OCI-LY3 (cell line): ENCODE measurements at regions not wholly inside any gene's neighbourhood (a gene's known extent, or its start where the extent isn't known, plus 50 kb on each side); places are given as distances from the start of the nearest gene placed in this dataset.
A peak's percentile ranks its signal among the peaks of the same experiment; 100 is the strongest.

Experiments
- H2AFZ ChIP-seq: fragments of 200-600, 300-600 bp; shearing (Covaris generic); 2 replicates; pipeline ENCODE4 v1.6.0; 2014; ENCODE audit warnings: antibody characterized with exemption, low read depth, low read length
- H3K27ac ChIP-seq: fragments of 200-600, 300-600 bp; sonication (generic); 2 replicates; pipeline ENCODE4 v1.5.1; 2014; ENCODE audit warnings: mild to moderate bottlenecking, low read length, moderate library complexity, mixed read lengths
- H3K27me3 ChIP-seq: fragments of 200-600, 300-600 bp; sonication (generic); 2 replicates; pipeline ENCODE4 v1.6.1; 2014; ENCODE audit warnings: low read depth, low read length, mixed read lengths
- H3K36me3 ChIP-seq: fragments of 200-600, 300-600 bp; sonication (generic); replicated peaks from 2 replicates; pipeline ENCODE3; 2014; ENCODE audit warnings: low read depth, low read length, mixed read lengths
- H3K4me1 ChIP-seq: fragments of 300-600, 200-600 bp; sonication (generic); 2 replicates; pipeline ENCODE4 v1.6.1; 2014; ENCODE audit warnings: low read length, mixed read lengths
- H3K4me2 ChIP-seq: fragments of 200-600, 300-600 bp; sonication (generic); 2 replicates; pipeline ENCODE4 v1.6.1; 2014; ENCODE audit warnings: low read length, mixed read lengths
- H3K4me3 ChIP-seq: fragments of 300-600, 200-600 bp; sonication (generic); 2 replicates; pipeline ENCODE4 v1.5.1; 2014; ENCODE audit warnings: antibody characterized with exemption, mild to moderate bottlenecking, low read length, moderate library complexity
- H3K79me2 ChIP-seq: fragments of 300-600, 200-600 bp; shearing (Covaris generic); 2 replicates; pipeline ENCODE4 v1.6.1; 2014; ENCODE audit warnings: mild to moderate bottlenecking, low read length, mixed read lengths
- H3K9ac ChIP-seq: fragments of 300-600, 200-600 bp; shearing (Covaris generic); 2 replicates; pipeline ENCODE4 v1.6.0; 2014; ENCODE audit warnings: mild to moderate bottlenecking, low read length, moderate library complexity
- H3K9me3 ChIP-seq: fragments of 200-600, 300-600 bp; shearing (Covaris generic); 2 replicates; pipeline ENCODE4 v1.6.1; 2014; ENCODE audit warnings: low read length, mixed read lengths; ENCODE audit not compliant: insufficient read depth
- H4K20me1 ChIP-seq: fragments of 200-600, 300-600 bp; sonication (generic); 2 replicates; pipeline ENCODE4 v1.6.1; 2016; ENCODE audit warnings: low read length, mixed read lengths; ENCODE audit not compliant: insufficient read depth
- EZH2phosphoT487 ChIP-seq: fragments of 200-600 bp; shearing (Covaris generic); IDR thresholded peaks from 2 replicates; pipeline ENCODE4 v1.6.1; 2018; ENCODE audit warnings: antibody characterized with exemption, mixed run types, low read depth
- TF ChIP-seq, protein P1 (sequence below): fragments of 200-600, 300-600 bp; sonication (generic); IDR thresholded peaks from 2 replicates; pipeline ENCODE4 v1.5.1; 2014; ENCODE audit warnings: antibody characterized with exemption, low read length, low read depth

DNA sequence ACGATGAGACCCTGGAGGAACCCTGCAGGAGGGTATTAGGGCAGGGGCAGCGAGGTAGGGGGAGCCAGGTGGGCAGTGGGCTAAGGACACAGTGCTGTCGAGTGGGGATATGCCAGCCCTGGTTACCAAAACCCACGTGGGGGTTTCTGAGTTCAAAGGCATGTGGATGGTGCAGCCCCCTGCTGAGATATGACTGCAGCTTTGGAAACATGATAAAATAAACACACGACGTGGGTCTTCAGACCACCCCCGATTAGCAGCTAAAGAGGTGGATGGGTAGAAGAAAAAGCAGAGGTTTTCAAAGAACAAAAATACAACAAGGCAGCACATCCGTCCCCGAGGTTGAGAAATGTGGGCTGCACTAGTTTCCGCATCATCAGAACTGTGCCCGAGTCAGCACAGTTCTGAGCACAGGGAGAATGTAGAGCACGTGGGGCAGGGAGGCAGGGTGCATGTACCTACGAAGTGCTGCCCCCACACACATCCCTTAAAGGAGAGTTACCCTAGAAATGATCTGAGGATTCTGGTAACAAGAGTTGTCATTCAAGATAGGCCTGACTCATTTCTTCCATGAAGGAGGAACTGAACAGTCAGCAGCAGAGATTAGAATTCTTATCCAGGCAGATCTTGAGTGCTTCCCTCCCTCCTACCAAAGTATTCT is 121.3 kb downstream of the RPLP1 start:
- Histone ChIP-seq H3K9me3 (no peaks in the 10 kb centered on the region), H3K27me3 (peaks cover 31% of the 10 kb centered on the region), H4K20me1 (no peaks in the 10 kb centered on the region), H3K79me2 (no peaks in the 10 kb centered on the region), H3K27ac (peak overlapping the region; percentile 67), H3K4me1 (peaks cover 31% of the 10 kb centered on the region), H3K9ac (peak overlapping the region; percentile 57), H2AFZ (peak overlapping the region; percentile 63; the same call in 1 of the 2 replicates), H3K36me3 (no peaks in the 10 kb centered on the region), H3K4me2 (peak overlapping the region; percentile 83), H3K4me3 (peak overlapping the region; percentile 53)
- no peak for TF ChIP-seq EZH2phosphoT487

DNA sequence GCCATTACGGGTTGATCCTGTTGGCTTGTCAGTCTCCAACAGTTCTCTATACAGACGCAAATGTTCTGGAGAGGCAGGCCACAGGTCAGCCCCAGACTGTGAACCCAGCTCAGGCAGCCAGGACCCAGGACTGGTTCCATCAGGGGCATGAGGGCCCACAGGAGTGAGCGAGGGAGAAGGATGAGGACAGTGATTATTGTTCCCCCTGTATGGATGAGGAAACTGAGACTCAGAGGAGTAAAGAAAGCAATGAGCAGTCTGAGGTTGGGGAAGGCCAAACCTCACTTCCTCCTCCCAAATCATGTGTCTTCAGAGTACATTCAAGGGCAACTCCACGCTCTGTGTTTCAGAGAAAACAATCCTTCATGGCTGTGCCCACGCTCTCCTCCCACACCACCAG is 121.9 kb downstream of the RPLP1 start:
- Histone ChIP-seq H3K36me3 (no peaks in the 10 kb centered on the region), H3K4me3 (peak overlapping the region; percentile 53), H3K27me3 (peaks cover 37% of the 10 kb centered on the region), H3K9ac (peak overlapping the region; percentile 57), H4K20me1 (no peaks in the 10 kb centered on the region), H3K9me3 (no peaks in the 10 kb centered on the region), H3K79me2 (no peaks in the 10 kb centered on the region), H2AFZ (peak overlapping the region; percentile 63; the same call in 1 of the 2 replicates), H3K27ac (peak overlapping the region; percentile 67), H3K4me1 (peaks cover 31% of the 10 kb centered on the region), H3K4me2 (peak overlapping the region; percentile 83)
- no peak for TF ChIP-seq EZH2phosphoT487
- TF ChIP-seq, protein P1, sequence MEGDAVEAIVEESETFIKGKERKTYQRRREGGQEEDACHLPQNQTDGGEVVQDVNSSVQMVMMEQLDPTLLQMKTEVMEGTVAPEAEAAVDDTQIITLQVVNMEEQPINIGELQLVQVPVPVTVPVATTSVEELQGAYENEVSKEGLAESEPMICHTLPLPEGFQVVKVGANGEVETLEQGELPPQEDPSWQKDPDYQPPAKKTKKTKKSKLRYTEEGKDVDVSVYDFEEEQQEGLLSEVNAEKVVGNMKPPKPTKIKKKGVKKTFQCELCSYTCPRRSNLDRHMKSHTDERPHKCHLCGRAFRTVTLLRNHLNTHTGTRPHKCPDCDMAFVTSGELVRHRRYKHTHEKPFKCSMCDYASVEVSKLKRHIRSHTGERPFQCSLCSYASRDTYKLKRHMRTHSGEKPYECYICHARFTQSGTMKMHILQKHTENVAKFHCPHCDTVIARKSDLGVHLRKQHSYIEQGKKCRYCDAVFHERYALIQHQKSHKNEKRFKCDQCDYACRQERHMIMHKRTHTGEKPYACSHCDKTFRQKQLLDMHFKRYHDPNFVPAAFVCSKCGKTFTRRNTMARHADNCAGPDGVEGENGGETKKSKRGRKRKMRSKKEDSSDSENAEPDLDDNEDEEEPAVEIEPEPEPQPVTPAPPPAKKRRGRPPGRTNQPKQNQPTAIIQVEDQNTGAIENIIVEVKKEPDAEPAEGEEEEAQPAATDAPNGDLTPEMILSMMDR: no peak

DNA sequence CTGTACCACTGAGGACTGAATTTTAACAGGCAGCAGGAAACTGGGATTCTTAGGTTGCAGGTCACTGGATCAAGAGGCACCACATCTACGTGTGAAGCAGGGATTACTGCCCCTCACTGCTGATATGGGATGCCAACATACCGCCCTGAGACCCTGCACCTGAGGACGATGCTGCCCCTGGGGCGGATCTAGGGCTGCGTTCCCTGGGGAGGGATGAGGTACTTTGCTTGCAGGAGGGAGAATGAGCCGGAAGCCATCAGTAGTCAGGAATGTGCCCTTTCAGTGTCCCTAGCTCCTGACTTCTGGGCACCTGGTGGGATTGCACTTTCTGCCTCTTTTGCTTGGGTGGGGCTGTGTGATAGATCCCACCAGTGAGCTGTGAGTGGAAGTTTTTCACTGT is 122.8 kb downstream of the RPLP1 start:
- H3K9me3 ChIP-seq: no peaks in the 10 kb centered on the region
- H3K27ac ChIP-seq: no peak overlapping the region
- H3K9ac ChIP-seq: no peak overlapping the region
- H3K4me2 ChIP-seq: no peak overlapping the region
- H3K4me3 ChIP-seq: no peak overlapping the region
- H2AFZ ChIP-seq: no peak overlapping the region
- H4K20me1 ChIP-seq: no peaks in the 10 kb centered on the region
- H3K27me3 ChIP-seq: peaks cover 45% of the 10 kb centered on the region
- no peak for TF ChIP-seq EZH2phosphoT487
- TF ChIP-seq, protein P1: no peak
- peaks cover 31% of the 10 kb centered on the region for H3K4me1 ChIP-seq
- no peaks in the 10 kb centered on the region for H3K36me3 ChIP-seq
- H3K79me2 ChIP-seq: no peaks in the 10 kb centered on the region

DNA sequence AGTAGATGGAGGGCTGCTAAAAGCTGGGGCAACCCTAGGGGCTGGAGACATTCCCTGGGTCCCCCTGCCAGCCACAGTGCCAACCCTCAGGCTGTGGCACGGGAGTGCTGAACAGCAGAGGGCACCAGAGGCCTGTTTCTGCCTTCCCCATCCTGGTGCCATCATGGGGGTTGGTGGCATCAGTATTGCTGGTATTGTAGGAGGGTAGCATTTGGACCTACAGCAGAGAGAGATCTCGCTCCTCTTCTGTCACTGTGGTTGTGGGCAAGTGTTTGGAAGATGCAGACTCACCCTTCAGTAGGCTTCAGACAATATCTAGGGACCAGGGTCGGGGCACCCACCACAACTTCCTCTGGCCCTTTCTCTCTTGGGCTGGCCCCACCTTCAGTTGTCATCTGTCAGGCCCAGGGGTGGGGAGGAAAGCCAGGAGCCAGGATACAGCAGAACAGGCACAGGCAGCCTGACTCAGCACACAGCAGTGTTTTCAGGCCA is 123.5 kb downstream of the RPLP1 start:
- Histone ChIP-seq H3K9ac (no peak overlapping the region), H3K4me1 (peaks cover 31% of the 10 kb centered on the region), H3K9me3 (no peaks in the 10 kb centered on the region), H3K4me2 (no peak overlapping the region), H3K4me3 (no peak overlapping the region), H3K27ac (no peak overlapping the region), H3K27me3 (peaks cover 52% of the 10 kb centered on the region), H2AFZ (no peak overlapping the region), H3K36me3 (no peaks in the 10 kb centered on the region), H4K20me1 (no peaks in the 10 kb centered on the region), H3K79me2 (no peaks in the 10 kb centered on the region)
- TF ChIP-seq EZH2phosphoT487: no peak
- TF ChIP-seq, protein P1: peak; percentile 96
